ENCODE measurements at regions not wholly inside any gene's neighbourhood (a gene's known extent, or its start where the extent isn't known, plus 50 kb on each side); places are given as distances from the start of the nearest gene placed in this dataset.

GRCh38 chr15:37773111-37773860 is 161.2 kb upstream of the TMCO5A start:
- H3K27me3 ChIP-seq = no peaks in the 10 kb centered on the region
- H3K4me1 ChIP-seq = no peaks in the 10 kb centered on the region
- TF ChIP-seq, protein P1, sequence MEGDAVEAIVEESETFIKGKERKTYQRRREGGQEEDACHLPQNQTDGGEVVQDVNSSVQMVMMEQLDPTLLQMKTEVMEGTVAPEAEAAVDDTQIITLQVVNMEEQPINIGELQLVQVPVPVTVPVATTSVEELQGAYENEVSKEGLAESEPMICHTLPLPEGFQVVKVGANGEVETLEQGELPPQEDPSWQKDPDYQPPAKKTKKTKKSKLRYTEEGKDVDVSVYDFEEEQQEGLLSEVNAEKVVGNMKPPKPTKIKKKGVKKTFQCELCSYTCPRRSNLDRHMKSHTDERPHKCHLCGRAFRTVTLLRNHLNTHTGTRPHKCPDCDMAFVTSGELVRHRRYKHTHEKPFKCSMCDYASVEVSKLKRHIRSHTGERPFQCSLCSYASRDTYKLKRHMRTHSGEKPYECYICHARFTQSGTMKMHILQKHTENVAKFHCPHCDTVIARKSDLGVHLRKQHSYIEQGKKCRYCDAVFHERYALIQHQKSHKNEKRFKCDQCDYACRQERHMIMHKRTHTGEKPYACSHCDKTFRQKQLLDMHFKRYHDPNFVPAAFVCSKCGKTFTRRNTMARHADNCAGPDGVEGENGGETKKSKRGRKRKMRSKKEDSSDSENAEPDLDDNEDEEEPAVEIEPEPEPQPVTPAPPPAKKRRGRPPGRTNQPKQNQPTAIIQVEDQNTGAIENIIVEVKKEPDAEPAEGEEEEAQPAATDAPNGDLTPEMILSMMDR (IDR thresholded peaks at IDR 0.05; ENCODE audit: low read depth, low read length) = no peak
- no peaks in the 10 kb centered on the region for H3K9me3 ChIP-seq
- no peak for DNase-seq
- H3K4me3 ChIP-seq (ENCODE audit: low read depth, low read length) = no peak overlapping the region
- H3K36me3 ChIP-seq = no peaks in the 10 kb centered on the region

GRCh38 chr15:37774961-37775360 is 159.5 kb upstream of the TMCO5A start:
- Histone ChIP-seq H3K9me3 (no peaks in the 10 kb centered on the region), H3K4me3 (ENCODE audit: low read depth, low read length) (no peak overlapping the region), H3K4me1 (no peaks in the 10 kb centered on the region), H3K36me3 (no peaks in the 10 kb centered on the region), H3K27me3 (no peaks in the 10 kb centered on the region)
- no peak for DNase-seq
- TF ChIP-seq, protein P1 (IDR thresholded peaks at IDR 0.05; ENCODE audit: low read depth, low read length) = no peak

GRCh38 chr15:37777006-37777405 is 157.4 kb upstream of the TMCO5A start:
- no peaks in the 10 kb centered on the region for H3K27me3 ChIP-seq
- H3K36me3 ChIP-seq = no peaks in the 10 kb centered on the region
- no peaks in the 10 kb centered on the region for H3K9me3 ChIP-seq
- no peak for DNase-seq
- TF ChIP-seq, protein P1 (IDR thresholded peaks at IDR 0.05; ENCODE audit: low read depth, low read length) = no peak
- H3K4me3 ChIP-seq (ENCODE audit: low read depth, low read length) = no peak overlapping the region
- H3K4me1 ChIP-seq = no peaks in the 10 kb centered on the region

DNA sequence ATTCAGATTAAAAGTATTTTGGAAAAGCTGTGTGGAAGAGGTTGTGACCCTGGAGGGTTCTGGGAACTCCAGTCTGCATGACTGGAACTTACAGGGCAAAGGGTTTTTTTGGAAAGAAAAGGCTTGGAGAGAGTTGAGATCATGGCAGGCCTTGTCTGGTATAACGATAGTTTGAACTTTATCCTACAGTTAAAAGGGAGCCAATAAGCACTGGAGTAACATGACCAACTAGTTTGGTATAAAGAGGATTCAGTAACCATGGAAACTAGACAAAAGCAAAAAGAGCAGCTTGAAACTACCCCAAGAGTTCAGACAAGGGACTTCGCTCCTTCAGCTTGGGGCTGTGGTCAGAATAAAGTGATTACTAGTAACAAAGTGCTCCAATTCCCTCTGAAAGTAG is 151.2 kb upstream of the TMCO5A start:
- Histone ChIP-seq H3K4me1 (no peaks in the 10 kb centered on the region), H3K9me3 (no peaks in the 10 kb centered on the region), H3K4me3 (ENCODE audit: low read depth, low read length) (no peak overlapping the region), H3K36me3 (no peaks in the 10 kb centered on the region), H3K27me3 (no peaks in the 10 kb centered on the region)
- no peak for DNase-seq
- TF ChIP-seq, protein P1 (IDR thresholded peaks at IDR 0.05; ENCODE audit: low read depth, low read length) = no peak

DNA sequence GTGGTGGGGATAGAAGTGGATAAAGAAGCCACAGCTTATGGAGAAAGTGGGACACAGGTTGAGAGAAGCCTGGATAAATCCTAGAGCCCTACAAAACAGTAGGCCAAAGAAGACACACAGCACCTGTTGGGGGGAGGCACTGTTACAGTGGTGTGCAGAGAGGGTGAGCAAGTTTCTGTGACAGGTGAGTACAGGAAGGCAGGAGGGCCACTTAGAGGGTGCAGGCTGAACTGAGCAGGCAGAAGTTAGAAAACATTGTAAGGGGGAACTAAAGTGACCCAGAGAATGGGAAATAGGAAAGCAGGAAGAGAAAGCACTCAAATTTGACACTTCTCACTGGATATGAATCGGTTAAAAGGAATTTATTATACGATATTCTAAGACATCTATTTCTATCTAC is 146.1 kb upstream of the TMCO5A start:
- H3K9me3 ChIP-seq = no peaks in the 10 kb centered on the region
- H3K27me3 ChIP-seq = no peaks in the 10 kb centered on the region
- DNase-seq = no peak
- H3K4me1 ChIP-seq = no peaks in the 10 kb centered on the region
- no peaks in the 10 kb centered on the region for H3K36me3 ChIP-seq
- no peak overlapping the region for H3K4me3 ChIP-seq (ENCODE audit: low read depth, low read length)
- TF ChIP-seq, protein P1 (IDR thresholded peaks at IDR 0.05; ENCODE audit: low read depth, low read length) = no peak

GRCh38 chr15:37788767-37789396 is 145.6 kb upstream of the TMCO5A start:
- H3K36me3 ChIP-seq = no peaks in the 10 kb centered on the region
- H3K9me3 ChIP-seq = no peaks in the 10 kb centered on the region
- TF ChIP-seq, protein P1 (IDR thresholded peaks at IDR 0.05; ENCODE audit: low read depth, low read length) = no peak
- H3K4me1 ChIP-seq = no peaks in the 10 kb centered on the region
- no peak for DNase-seq
- no peaks in the 10 kb centered on the region for H3K27me3 ChIP-seq
- no peak overlapping the region for H3K4me3 ChIP-seq (ENCODE audit: low read depth, low read length)
